Large intestine (tissue), 3 donors: ENCODE measurements at regions not wholly inside any gene's neighbourhood (a gene's known extent, or its start where the extent isn't known, plus 50 kb on each side); places are given as distances from the start of the nearest gene placed in this dataset.

Experiments used
- DNase-seq, 2 donors: peaks; one replicate each; pipeline versions ENCODE4 v3.0.0 to v3.0.0-alpha.2; 2013
- H3K27ac ChIP-seq: one replicate; pipeline ENCODE4 v1.5.1; 2013; ENCODE audit warnings: low read length
- H3K27me3 ChIP-seq: 2 replicates; pipeline ENCODE4 v1.6.1; 2013; ENCODE audit warnings: low read length; ENCODE audit not compliant: control insufficient read depth, insufficient read depth
- H3K36me3 ChIP-seq: 2 replicates; pipeline ENCODE4 v1.6.1; 2013; ENCODE audit warnings: low read length; ENCODE audit not compliant: control insufficient read depth, insufficient read depth
- H3K4me1 ChIP-seq: one replicate; pipeline ENCODE4 v1.6.1; 2013; ENCODE audit warnings: low read length; ENCODE audit not compliant: control insufficient read depth, insufficient read depth
- H3K4me3 ChIP-seq: one replicate; pipeline ENCODE4 v1.5.1; 2013; ENCODE audit warnings: low read length
- H3K9me3 ChIP-seq: one replicate; pipeline ENCODE4 v1.6.1; 2013; ENCODE audit warnings: mild to moderate bottlenecking, low read depth, low read length, moderate library complexity; ENCODE audit not compliant: control insufficient read depth
- WGBS: methylation state at CpG from one replicate; pipeline ENCODE4 v1.1.5; 2013; ENCODE audit warnings: low lambda C conversion rate; ENCODE audit not compliant: insufficient coverage; 5-methylcytosine and 5-hydroxymethylcytosine counted together

- no peak overlapping the region for H3K4me3 ChIP-seq
- no peaks in the 10 kb centered on the region for H3K27me3 ChIP-seq
- H3K9me3 ChIP-seq: no peaks in the 10 kb centered on the region
- no peak for DNase-seq
- no peak overlapping the region for H3K27ac ChIP-seq
- no CpG with 5 or more reads among the region's 1 CpG for WGBS
- H3K36me3 ChIP-seq: no peaks in the 10 kb centered on the region
- H3K4me1 ChIP-seq: no peaks in the 10 kb centered on the region
Observed at GRCh38 chr4:138951764-138952163, 63.8 kb upstream of the NOCT start.

- no CpG with 5 or more reads among the region's 4 CpGs for WGBS
- Histone ChIP-seq H3K27me3 (no peaks in the 10 kb centered on the region), H3K9me3 (no peaks in the 10 kb centered on the region), H3K36me3 (no peaks in the 10 kb centered on the region), H3K27ac (no peak overlapping the region), H3K4me1 (no peaks in the 10 kb centered on the region), H3K4me3 (no peak overlapping the region)
- DNase-seq: no peak
Observed at GRCh38 chr4:138949866-138950265, 65.7 kb upstream of the NOCT start.

- H3K4me3 ChIP-seq: no peak overlapping the region
- no peak for DNase-seq
- no peak overlapping the region for H3K27ac ChIP-seq
- no peaks in the 10 kb centered on the region for H3K9me3 ChIP-seq
- no peaks in the 10 kb centered on the region for H3K27me3 ChIP-seq
- WGBS: no CpG with 5 or more reads among the region's 2 CpGs
- no peaks in the 10 kb centered on the region for H3K4me1 ChIP-seq
- no peaks in the 10 kb centered on the region for H3K36me3 ChIP-seq
Observed at GRCh38 chr4:138948918-138949317, 66.7 kb upstream of the NOCT start.

- WGBS: no CpG with 5 or more reads among the region's 1 CpG
- no peaks in the 10 kb centered on the region for H3K27me3 ChIP-seq
- no peak overlapping the region for H3K27ac ChIP-seq
- no peaks in the 10 kb centered on the region for H3K9me3 ChIP-seq
- H3K4me3 ChIP-seq: no peak overlapping the region
- no peaks in the 10 kb centered on the region for H3K36me3 ChIP-seq
- no peaks in the 10 kb centered on the region for H3K4me1 ChIP-seq
- no peak for DNase-seq
Observed at GRCh38 chr4:138946306-138946705, 69.3 kb upstream of the NOCT start.

GRCh38 chr4:138945840-138946239, 69.7 kb upstream of the NOCT start:
- no peak overlapping the region for H3K4me3 ChIP-seq
- no peak for DNase-seq
- no peaks in the 10 kb centered on the region for H3K36me3 ChIP-seq
- H3K9me3 ChIP-seq: no peaks in the 10 kb centered on the region
- 33% methylated on average over 1 of the region's 1 CpG for whole genome bisulfite sequencing
- H3K27ac ChIP-seq: no peak overlapping the region
- no peaks in the 10 kb centered on the region for H3K27me3 ChIP-seq
- no peaks in the 10 kb centered on the region for H3K4me1 ChIP-seq

- no peaks in the 10 kb centered on the region for H3K9me3 ChIP-seq
- H3K4me1 ChIP-seq: no peaks in the 10 kb centered on the region
- H3K27me3 ChIP-seq: no peaks in the 10 kb centered on the region
- no peaks in the 10 kb centered on the region for H3K36me3 ChIP-seq
- no peak overlapping the region for H3K27ac ChIP-seq
- no CpG with 5 or more reads among the region's 2 CpGs for WGBS
- H3K4me3 ChIP-seq: no peak overlapping the region
- no peak for DNase-seq
Observed at GRCh38 chr4:138945401-138945800, 70.2 kb upstream of the NOCT start.

GRCh38 chr4:138943893-138944292, 71.7 kb upstream of the NOCT start:
- no peaks in the 10 kb centered on the region for H3K27me3 ChIP-seq
- WGBS: no CpG with 5 or more reads among the region's 5 CpGs
- H3K36me3 ChIP-seq: no peaks in the 10 kb centered on the region
- H3K4me3 ChIP-seq: no peak overlapping the region
- DNase-seq: no peak
- no peaks in the 10 kb centered on the region for H3K4me1 ChIP-seq
- H3K9me3 ChIP-seq: no peaks in the 10 kb centered on the region
- no peak overlapping the region for H3K27ac ChIP-seq

GRCh38 chr4:138941037-138941436, 74.5 kb upstream of the NOCT start:
- DNase-seq: no peak
- Histone ChIP-seq H3K27ac (no peak overlapping the region), H3K4me3 (no peak overlapping the region), H3K9me3 (no peaks in the 10 kb centered on the region), H3K27me3 (no peaks in the 10 kb centered on the region), H3K36me3 (no peaks in the 10 kb centered on the region), H3K4me1 (no peaks in the 10 kb centered on the region)
- WGBS: 100% methylated on average over 1 of the region's 1 CpG

GRCh38 chr4:138939960-138940359, 75.6 kb upstream of the NOCT start:
- H3K4me3 ChIP-seq: no peak overlapping the region
- no peaks in the 10 kb centered on the region for H3K36me3 ChIP-seq
- H3K27me3 ChIP-seq: no peaks in the 10 kb centered on the region
- peak; percentile 48 to 81 for DNase-seq
- H3K9me3 ChIP-seq: no peaks in the 10 kb centered on the region
- no peak overlapping the region for H3K27ac ChIP-seq
- no peaks in the 10 kb centered on the region for H3K4me1 ChIP-seq
- WGBS: no CpG with 5 or more reads among the region's 4 CpGs

- H3K9me3 ChIP-seq: no peaks in the 10 kb centered on the region
- no peaks in the 10 kb centered on the region for H3K36me3 ChIP-seq
- H3K27ac ChIP-seq: no peak overlapping the region
- no peaks in the 10 kb centered on the region for H3K4me1 ChIP-seq
- H3K27me3 ChIP-seq: no peaks in the 10 kb centered on the region
- no CpG with 5 or more reads among the region's 3 CpGs for WGBS
- H3K4me3 ChIP-seq: no peak overlapping the region
- peak; percentile 23 to 32 for DNase-seq
Observed at GRCh38 chr4:138938366-138938690, 77.3 kb upstream of the NOCT start.

- no peak overlapping the region for H3K4me3 ChIP-seq
- DNase-seq: no peak
- no peaks in the 10 kb centered on the region for H3K36me3 ChIP-seq
- 18% methylated on average over 2 of the region's 4 CpGs for WGBS
- no peaks in the 10 kb centered on the region for H3K4me1 ChIP-seq
- H3K27ac ChIP-seq: no peak overlapping the region
- no peaks in the 10 kb centered on the region for H3K9me3 ChIP-seq
- H3K27me3 ChIP-seq: no peaks in the 10 kb centered on the region
Observed at GRCh38 chr4:138935135-138935807, 80.3 kb upstream of the NOCT start.
